Liver (tissue), 8 donors: ENCODE measurements at regions not wholly inside any gene's neighbourhood (a gene's known extent, or its start where the extent isn't known, plus 50 kb on each side); places are given as distances from the start of the nearest gene placed in this dataset.
A peak's percentile ranks its signal among the peaks of the same experiment; 100 is the strongest.

ENCODE experiments used
- DNase-seq: peaks from one replicate; pipeline ENCODE4 v3.0.0-alpha.2; 2017; ENCODE audit warnings: low spot score
- H3K27ac ChIP-seq, 2 donors: one replicate each; pipeline ENCODE4 v1.7.0; 2013; ENCODE audit warnings: inconsistent platforms in 2 of 2, low read length in 2 of 2, control low read depth in 1 of 2, low read depth in 1 of 2, mild to moderate bottlenecking in 1 of 2
- H3K27me3 ChIP-seq, 4 donors: one replicate each; pipeline versions ENCODE4 v1.6.1 to v1.7.0; 2013; ENCODE audit warnings: low read length in 3 of 4, inconsistent platforms in 1 of 4, mild to moderate bottlenecking in 1 of 4, moderate library complexity in 1 of 4; ENCODE audit not compliant: control insufficient read depth in 4 of 4, insufficient read depth in 4 of 4
- H3K36me3 ChIP-seq, 4 donors: one replicate each; pipeline versions ENCODE4 v1.6.1 to v1.7.0; 2013; ENCODE audit warnings: low read length in 3 of 4, mild to moderate bottlenecking in 3 of 4, low read depth in 1 of 4, moderate library complexity in 1 of 4; ENCODE audit not compliant: control insufficient read depth in 4 of 4, insufficient read depth in 3 of 4
- H3K4me1 ChIP-seq, 4 donors: one replicate each; pipeline versions ENCODE4 v1.6.1 to v1.7.0; 2013; ENCODE audit warnings: low read length in 3 of 4, mild to moderate bottlenecking in 3 of 4, moderate library complexity in 1 of 4; ENCODE audit not compliant: control insufficient read depth in 4 of 4, insufficient read depth in 4 of 4
- H3K4me3 ChIP-seq, 3 donors: one replicate each; pipeline versions ENCODE4 v1.6.1 to v1.7.0; 2013; ENCODE audit warnings: low read length in 3 of 3, control low read depth in 1 of 3, low read depth in 1 of 3, mild to moderate bottlenecking in 1 of 3
- H3K9ac ChIP-seq, 2 donors: one replicate each; pipeline ENCODE4 v1.7.0; 2013; ENCODE audit warnings: low read length in 2 of 2, mild to moderate bottlenecking in 2 of 2, moderate library complexity in 2 of 2, control low read depth in 1 of 2, low read depth in 1 of 2
- H3K9me3 ChIP-seq, 4 donors: one replicate each; pipeline versions ENCODE4 v1.6.1 to v1.7.0; 2013; ENCODE audit warnings: low read length in 3 of 4; ENCODE audit not compliant: control insufficient read depth in 4 of 4
- ATF3 ChIP-seq: IDR thresholded peaks from 2 replicates; pipeline ENCODE4 v1.6.1; 2016; ENCODE audit warnings: antibody characterized with exemption
- CTCF ChIP-seq: fragments of 150-350 bp; IDR thresholded peaks from 2 replicates; pipeline ENCODE4 v1.5.1; 2017; ENCODE audit warnings: improper control_type of control experiment, low read depth, low read length; ENCODE audit not compliant: missing input control
- EGR1 ChIP-seq, 2 donors: IDR thresholded peaks; 2 replicates each; pipeline ENCODE4 v1.6.1; 2016 to 2018; ENCODE audit warnings: antibody characterized with exemption in 2 of 2, low read depth in 2 of 2
- FOXA1 ChIP-seq: IDR thresholded peaks from 2 replicates; pipeline ENCODE4 v1.6.1; 2016; ENCODE audit warnings: antibody characterized with exemption
- FOXA2 ChIP-seq: IDR thresholded peaks from 2 replicates; pipeline ENCODE4 v1.6.1; 2016; ENCODE audit warnings: antibody characterized with exemption
- GABPA ChIP-seq, 2 donors: IDR thresholded peaks in 1 of 2; conservative IDR thresholded peaks in 1 of 2; 2 replicates each; pipeline ENCODE4 v1.6.1; 2016; ENCODE audit warnings: antibody characterized with exemption in 2 of 2, mild to moderate bottlenecking in 1 of 2, moderate library complexity in 1 of 2
- HNF4A ChIP-seq, 2 donors: conservative IDR thresholded peaks; 2 replicates each; pipeline ENCODE4 v1.6.1; 2016; ENCODE audit warnings: antibody characterized with exemption in 2 of 2, mild to moderate bottlenecking in 2 of 2
- HNF4G ChIP-seq: IDR thresholded peaks from 2 replicates; pipeline ENCODE4 v1.6.1; 2016; ENCODE audit warnings: antibody characterized with exemption
- MAX ChIP-seq: IDR thresholded peaks from 2 replicates; pipeline ENCODE4 v1.6.1; 2016; ENCODE audit warnings: antibody characterized with exemption
- NR2F2 ChIP-seq: IDR thresholded peaks from 2 replicates; pipeline ENCODE4 v1.6.1; 2016; ENCODE audit warnings: antibody characterized with exemption
- RAD21 ChIP-seq, 2 donors: IDR thresholded peaks; 2 replicates each; pipeline ENCODE4 v1.6.1; 2016; ENCODE audit warnings: antibody characterized with exemption in 2 of 2, mild to moderate bottlenecking in 2 of 2
- REST ChIP-seq: IDR thresholded peaks from 2 replicates; pipeline ENCODE4 v1.6.1; 2016; ENCODE audit warnings: antibody characterized with exemption, mild to moderate bottlenecking
- RXRA ChIP-seq, 2 donors: IDR thresholded peaks; 2 replicates each; pipeline ENCODE4 v1.6.1; 2017 to 2018; ENCODE audit warnings: antibody characterized with exemption in 2 of 2, mild to moderate bottlenecking in 1 of 2
- SP1 ChIP-seq: IDR thresholded peaks from 2 replicates; pipeline ENCODE4 v1.6.1; 2018; ENCODE audit warnings: antibody characterized with exemption, mild to moderate bottlenecking
- TAF1 ChIP-seq: conservative IDR thresholded peaks from 2 replicates; pipeline ENCODE4 v1.6.1; 2016; ENCODE audit warnings: antibody characterized with exemption, mild to moderate bottlenecking
- YY1 ChIP-seq: IDR thresholded peaks from 2 replicates; pipeline ENCODE4 v1.6.1; 2016; ENCODE audit warnings: antibody characterized with exemption, mild to moderate bottlenecking
- ZBTB33 ChIP-seq: IDR thresholded peaks from 2 replicates; pipeline ENCODE4 v1.6.1; 2016; ENCODE audit warnings: antibody characterized with exemption
- WGBS: extraction: QIAGEN DNeasy Blood & Tissue Kit; methylation state at CpG from one replicate; pipeline ENCODE4 v1.1.7; 2013; 5-methylcytosine and 5-hydroxymethylcytosine counted together
- donor health status: healthy.
- donor health status: healthy.
- donor health status: healthy.
- donor health status: healthy.
- donor health status: healthy.

- no peak for DNase-seq
- Histone ChIP-seq H3K36me3 (no peaks in the 10 kb centered on the region), H3K9ac (no peak overlapping the region), H3K4me1 (peaks cover 19 to 35% (median 28%) of the 10 kb centered on the region in 4 donors), H3K27me3 (no peaks in the 10 kb centered on the region), H3K27ac (no peak overlapping the region), H3K4me3 (no peak overlapping the region), H3K9me3 (no peaks in the 10 kb centered on the region)
- TF ChIP-seq HNF4A (conservative IDR thresholded peaks at IDR 0.05) (no peak), GABPA (IDR thresholded peaks at IDR 0.05 in 1 of 2, conservative IDR thresholded peaks at IDR 0.05 in 1 of 2) (no peak), FOXA2 (no peak), RXRA (IDR thresholded peaks at IDR 0.05) (no peak), YY1 (no peak), HNF4G (no peak)
- WGBS, result 91% methylated on average over 3 of the region's 3 CpGs
Measured at GRCh38 chr2:20126469-20126868, 75.0 kb upstream of the LAPTM4A start.

- no peaks in the 10 kb centered on the region for H3K36me3 ChIP-seq
- DNase-seq, result no peak
- WGBS, result 84% methylated on average over 3 of the region's 3 CpGs
- no peak overlapping the region for H3K4me3 ChIP-seq
- H3K9me3 ChIP-seq, result no peaks in the 10 kb centered on the region
- H3K27me3 ChIP-seq, result no peaks in the 10 kb centered on the region
- H3K27ac ChIP-seq, result no peak overlapping the region
- no peak overlapping the region for H3K9ac ChIP-seq
- H3K4me1 ChIP-seq, result peaks cover 18 to 35% (median 30%) of the 10 kb centered on the region in 4 donors
- no peak for TF ChIP-seq TAF1
- no peak for TF ChIP-seq MAX
- no peak for TF ChIP-seq FOXA1
- TF ChIP-seq FOXA2, result no peak
- no peak for TF ChIP-seq RAD21 (IDR thresholded peaks at IDR 0.05)
- TF ChIP-seq CTCF, result no peak
- peak; percentile 50 for TF ChIP-seq SP1
- TF ChIP-seq RXRA (IDR thresholded peaks at IDR 0.05), result no peak
- TF ChIP-seq NR2F2, result no peak
Measured at GRCh38 chr2:20126040-20126439, 74.6 kb upstream of the LAPTM4A start.

- 89% methylated on average over 3 of the region's 3 CpGs for WGBS
- H3K36me3 ChIP-seq, result no peaks in the 10 kb centered on the region
- no peak overlapping the region for H3K27ac ChIP-seq
- DNase-seq, result no peak
- no peak overlapping the region for H3K4me3 ChIP-seq
- H3K9ac ChIP-seq, result no peak overlapping the region
- peaks cover 14 to 31% (median 26%) of the 10 kb centered on the region in 4 donors for H3K4me1 ChIP-seq
- no peaks in the 10 kb centered on the region for H3K9me3 ChIP-seq
- no peaks in the 10 kb centered on the region for H3K27me3 ChIP-seq
- TF ChIP-seq HNF4A (conservative IDR thresholded peaks at IDR 0.05), result no peak
- no peak for TF ChIP-seq RXRA (IDR thresholded peaks at IDR 0.05)
- TF ChIP-seq EGR1 (IDR thresholded peaks at IDR 0.05; ENCODE audit: low read depth in 2 of 2), result no peak
- no peak for TF ChIP-seq FOXA2
- TF ChIP-seq YY1, result no peak
- no peak for TF ChIP-seq REST
- no peak for TF ChIP-seq GABPA (IDR thresholded peaks at IDR 0.05 in 1 of 2, conservative IDR thresholded peaks at IDR 0.05 in 1 of 2)
- no peak for TF ChIP-seq CTCF
- TF ChIP-seq ZBTB33, result no peak
- TF ChIP-seq TAF1, result no peak
- no peak for TF ChIP-seq FOXA1
- no peak for TF ChIP-seq RAD21 (IDR thresholded peaks at IDR 0.05)
- TF ChIP-seq NR2F2, result no peak
- no peak for TF ChIP-seq SP1
- no peak for TF ChIP-seq MAX
- TF ChIP-seq ATF3, result no peak
Measured at GRCh38 chr2:20125616-20126015, 74.2 kb upstream of the LAPTM4A start.
